ENCODE measurements at regions not wholly inside any gene's neighbourhood (a gene's known extent, or its start where the extent isn't known, plus 50 kb on each side); places are given as distances from the start of the nearest gene placed in this dataset.
A peak's percentile ranks its signal among the peaks of the same experiment; 100 is the strongest.

- ATAC-seq (no peak), DNase-seq (ENCODE audit: low spot score) (no peak)
- peaks cover 36% of the 10 kb centered on the region for H3K4me1 Mint-ChIP-seq
- ChIA-PET POLR2A (no interaction called here), CTCF (no interaction called here)
- no peaks in the 10 kb centered on the region; the same call in 1 of the 2 replicates for H3K36me3 Mint-ChIP-seq
- H3K4me3 Mint-ChIP-seq: no peak overlapping the region
- H3K27ac Mint-ChIP-seq: 0 out of 2 replicates have a peak overlapping the region, but pooled peaks have one; percentile 28
- no peak for TF ChIP-seq NFYB (CRISPR knock-in tag; conservative IDR thresholded peaks at IDR 0.05; ENCODE audit: low read depth)
- peaks cover 5% of the 10 kb centered on the region; the same call in 1 of the 2 replicates for H3K9me3 Mint-ChIP-seq
- H3K27me3 Mint-ChIP-seq (ENCODE audit: low read depth): no peaks in the 10 kb centered on the region
Measured at GRCh38 chr4:167934216-167934615, 158.1 kb upstream of the ANXA10 start.

GRCh38 chr4:167939863-167940616 lies 152.3 kb upstream of the ANXA10 start:
- no peaks in the 10 kb centered on the region for H3K27me3 Mint-ChIP-seq (ENCODE audit: low read depth)
- no peak overlapping the region for H3K27ac Mint-ChIP-seq
- no peaks in the 10 kb centered on the region for H3K36me3 Mint-ChIP-seq
- no peaks in the 10 kb centered on the region for H3K9me3 Mint-ChIP-seq
- ChIA-PET POLR2A (no interaction called here), CTCF (no interaction called here)
- ATAC-seq: no peak
- H3K4me3 Mint-ChIP-seq: no peak overlapping the region
- no peak for DNase-seq (ENCODE audit: low spot score)
- peaks cover 15% of the 10 kb centered on the region for H3K4me1 Mint-ChIP-seq
- TF ChIP-seq FOXJ3 (CRISPR knock-in tag; IDR thresholded peaks at IDR 0.05; ENCODE audit: borderline replicate concordance) (no peak), ZNF423 (CRISPR knock-in tag; IDR thresholded peaks at IDR 0.05) (no peak), OVOL2 (CRISPR knock-in tag; IDR thresholded peaks at IDR 0.05; ENCODE audit: borderline replicate concordance) (no peak), IRF1 (CRISPR knock-in tag; IDR thresholded peaks at IDR 0.05) (no peak), TCF7 (CRISPR knock-in tag; IDR thresholded peaks at IDR 0.05; ENCODE audit: low read depth) (no peak), PRDM15 (CRISPR knock-in tag; IDR thresholded peaks at IDR 0.05) (no peak), ZNF232 (CRISPR knock-in tag; IDR thresholded peaks at IDR 0.05) (no peak), ZNF532 (CRISPR knock-in tag; IDR thresholded peaks at IDR 0.05; ENCODE audit: borderline replicate concordance) (no peak), ARID4B (CRISPR knock-in tag; IDR thresholded peaks at IDR 0.05; ENCODE audit: borderline replicate concordance) (no peak), USF1 (CRISPR knock-in tag; IDR thresholded peaks at IDR 0.05) (no peak), MXD4 (CRISPR knock-in tag; IDR thresholded peaks at IDR 0.05; ENCODE audit: borderline replicate concordance) (no peak), FOXP1 (CRISPR knock-in tag; IDR thresholded peaks at IDR 0.05; ENCODE audit: borderline replicate concordance) (no peak), E2F1 (CRISPR knock-in tag; IDR thresholded peaks at IDR 0.05) (no peak), ZNF512 (CRISPR knock-in tag; IDR thresholded peaks at IDR 0.05; ENCODE audit: borderline replicate concordance) (no peak), KAT7 (CRISPR knock-in tag; IDR thresholded peaks at IDR 0.05; ENCODE audit: borderline replicate concordance) (no peak)
